ENCODE measurements at regions not wholly inside any gene's neighbourhood (a gene's known extent, or its start where the extent isn't known, plus 50 kb on each side); places are given as distances from the start of the nearest gene placed in this dataset.

DNA sequence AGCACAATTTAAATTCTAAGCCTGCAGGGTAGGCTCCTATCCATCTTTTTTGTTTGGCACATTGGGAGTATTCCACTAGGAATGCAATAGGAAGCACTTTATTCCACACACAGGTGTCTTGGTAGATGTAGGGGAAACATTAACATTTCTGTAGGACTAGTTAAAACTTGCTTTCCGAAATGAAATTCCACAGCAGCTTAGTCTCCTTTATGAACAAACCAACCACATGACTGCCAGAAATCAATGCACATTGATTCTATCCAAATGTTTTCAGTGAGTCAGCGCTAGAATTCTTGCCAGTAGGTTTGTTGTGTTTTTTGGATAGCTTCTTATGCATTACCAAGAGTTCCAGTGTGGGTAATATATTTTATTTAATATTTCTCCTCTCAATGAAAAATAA is 207.9 kb upstream of the CSNK1A1L start:
- TF ChIP-seq, protein P1, sequence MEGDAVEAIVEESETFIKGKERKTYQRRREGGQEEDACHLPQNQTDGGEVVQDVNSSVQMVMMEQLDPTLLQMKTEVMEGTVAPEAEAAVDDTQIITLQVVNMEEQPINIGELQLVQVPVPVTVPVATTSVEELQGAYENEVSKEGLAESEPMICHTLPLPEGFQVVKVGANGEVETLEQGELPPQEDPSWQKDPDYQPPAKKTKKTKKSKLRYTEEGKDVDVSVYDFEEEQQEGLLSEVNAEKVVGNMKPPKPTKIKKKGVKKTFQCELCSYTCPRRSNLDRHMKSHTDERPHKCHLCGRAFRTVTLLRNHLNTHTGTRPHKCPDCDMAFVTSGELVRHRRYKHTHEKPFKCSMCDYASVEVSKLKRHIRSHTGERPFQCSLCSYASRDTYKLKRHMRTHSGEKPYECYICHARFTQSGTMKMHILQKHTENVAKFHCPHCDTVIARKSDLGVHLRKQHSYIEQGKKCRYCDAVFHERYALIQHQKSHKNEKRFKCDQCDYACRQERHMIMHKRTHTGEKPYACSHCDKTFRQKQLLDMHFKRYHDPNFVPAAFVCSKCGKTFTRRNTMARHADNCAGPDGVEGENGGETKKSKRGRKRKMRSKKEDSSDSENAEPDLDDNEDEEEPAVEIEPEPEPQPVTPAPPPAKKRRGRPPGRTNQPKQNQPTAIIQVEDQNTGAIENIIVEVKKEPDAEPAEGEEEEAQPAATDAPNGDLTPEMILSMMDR (IDR thresholded peaks at IDR 0.05; ENCODE audit: low read length) = no peak
- no peak for TF ChIP-seq EZH2phosphoT487 (IDR thresholded peaks at IDR 0.05; ENCODE audit: low read length)
- no peak for TF ChIP-seq EZH2 (optimal IDR thresholded peaks at IDR 0.05; ENCODE audit: low read depth, low read length)
